ENCODE measurements at regions not wholly inside any gene's neighbourhood (a gene's known extent, or its start where the extent isn't known, plus 50 kb on each side); places are given as distances from the start of the nearest gene placed in this dataset.
"Not testable (repeated sequence)": the region's sequence is repeated elsewhere in the genome, so short reads cannot be mapped to it uniquely, and the experiment has no call there.

GRCh38 chr6:67811239-67812037 lies 823.6 kb upstream of the ADGRB3 start:
- Histone ChIP-seq H3K4me1 (ENCODE audit: low read length) (no peaks in the 10 kb centered on the region), H3K9ac (ENCODE audit: low read length) (no peak overlapping the region), H4K20me1 (ENCODE audit: insufficient read depth, low read depth, low read length) (no peaks in the 10 kb centered on the region), H3K9me2 (replicated peaks; ENCODE audit: insufficient read depth, low read length) (no peaks in the 10 kb centered on the region), H2AFZ (ENCODE audit: low read length) (no peak overlapping the region), H3K4me3 (ENCODE audit: low read length) (no peak overlapping the region), H3K4me2 (ENCODE audit: low read depth, low read length, poor library complexity, severe bottlenecking) (no peak overlapping the region), H3K79me2 (ENCODE audit: low read length) (no peaks in the 10 kb centered on the region), H3K36me3 (ENCODE audit: insufficient read depth, low read length) (no peaks in the 10 kb centered on the region), H3K27ac (ENCODE audit: low read length) (no peak overlapping the region), H3K9me3 (ENCODE audit: low read length) (peaks cover 23% of the 10 kb centered on the region), H3K27me3 (ENCODE audit: low read length) (no peaks in the 10 kb centered on the region)
- DNase-seq: no peak

- not testable (repeated sequence) for DNase-seq; H3K9ac ChIP-seq (ENCODE audit: low read length)
Observed at GRCh38 chr6:67804808-67805207, 830.3 kb upstream of the ADGRB3 start.

GRCh38 chr6:67802771-67803170 lies 832.3 kb upstream of the ADGRB3 start:
- no peak overlapping the region for H3K4me3 ChIP-seq (ENCODE audit: low read length)
- DNase-seq: no peak
- no peak overlapping the region for H3K9ac ChIP-seq (ENCODE audit: low read length)
- no peaks in the 10 kb centered on the region for H3K4me1 ChIP-seq (ENCODE audit: low read length)
- no peaks in the 10 kb centered on the region for H3K27me3 ChIP-seq (ENCODE audit: low read length)
- no peak overlapping the region for H3K4me2 ChIP-seq (ENCODE audit: low read depth, low read length, poor library complexity, severe bottlenecking)
- no peaks in the 10 kb centered on the region for H3K79me2 ChIP-seq (ENCODE audit: low read length)
- peaks cover 15% of the 10 kb centered on the region for H3K9me3 ChIP-seq (ENCODE audit: low read length)
- H2AFZ ChIP-seq (ENCODE audit: low read length): no peak overlapping the region
- no peak overlapping the region for H3K27ac ChIP-seq (ENCODE audit: low read length)
- H3K9me2 ChIP-seq (replicated peaks; ENCODE audit: insufficient read depth, low read length): no peaks in the 10 kb centered on the region
- H4K20me1 ChIP-seq (ENCODE audit: insufficient read depth, low read depth, low read length): no peaks in the 10 kb centered on the region
- no peaks in the 10 kb centered on the region for H3K36me3 ChIP-seq (ENCODE audit: insufficient read depth, low read length)

More at GRCh38 chr6:67804808-67805207, 830.3 kb upstream of the ADGRB3 start:
- H3K9me3 ChIP-seq (ENCODE audit: low read length): peaks cover 15% of the 10 kb centered on the region
- H3K4me3 ChIP-seq (ENCODE audit: low read length); H3K79me2 ChIP-seq (ENCODE audit: low read length); H3K4me2 ChIP-seq (ENCODE audit: low read depth, low read length, poor library complexity, severe bottlenecking); H3K27ac ChIP-seq (ENCODE audit: low read length); H3K9me2 ChIP-seq (replicated peaks; ENCODE audit: insufficient read depth, low read length); H3K27me3 ChIP-seq (ENCODE audit: low read length); H3K4me1 ChIP-seq (ENCODE audit: low read length); H4K20me1 ChIP-seq (ENCODE audit: insufficient read depth, low read depth, low read length); H2AFZ ChIP-seq (ENCODE audit: low read length); H3K36me3 ChIP-seq (ENCODE audit: insufficient read depth, low read length): not testable (repeated sequence)

- Histone ChIP-seq H2AFZ (ENCODE audit: low read length) (peak overlapping the region; percentile 57), H4K20me1 (ENCODE audit: insufficient read depth, low read depth, low read length) (no peaks in the 10 kb centered on the region), H3K9me2 (replicated peaks; ENCODE audit: insufficient read depth, low read length) (0 out of 2 replicates have a peak, but pooled peaks cover 2% of the 10 kb centered on the region), H3K27ac (ENCODE audit: low read length) (no peak overlapping the region), H3K27me3 (ENCODE audit: low read length) (no peaks in the 10 kb centered on the region), H3K36me3 (ENCODE audit: insufficient read depth, low read length) (no peaks in the 10 kb centered on the region), H3K4me3 (ENCODE audit: low read length) (no peak overlapping the region), H3K9ac (ENCODE audit: low read length) (no peak overlapping the region), H3K79me2 (ENCODE audit: low read length) (no peaks in the 10 kb centered on the region), H3K4me1 (ENCODE audit: low read length) (no peaks in the 10 kb centered on the region), H3K4me2 (ENCODE audit: low read depth, low read length, poor library complexity, severe bottlenecking) (no peak overlapping the region), H3K9me3 (ENCODE audit: low read length) (no peaks in the 10 kb centered on the region)
- no peak for DNase-seq
Observed at GRCh38 chr6:67792996-67793395, 842.1 kb upstream of the ADGRB3 start.

GRCh38 chr6:67790569-67790968 lies 844.5 kb upstream of the ADGRB3 start:
- Histone ChIP-seq H3K4me2 (ENCODE audit: low read depth, low read length, poor library complexity, severe bottlenecking) (no peak overlapping the region), H3K4me1 (ENCODE audit: low read length) (no peaks in the 10 kb centered on the region), H3K79me2 (ENCODE audit: low read length) (no peaks in the 10 kb centered on the region), H3K9me3 (ENCODE audit: low read length) (no peaks in the 10 kb centered on the region), H3K9ac (ENCODE audit: low read length) (no peak overlapping the region), H3K36me3 (ENCODE audit: insufficient read depth, low read length) (no peaks in the 10 kb centered on the region), H3K27ac (ENCODE audit: low read length) (no peak overlapping the region), H3K27me3 (ENCODE audit: low read length) (no peaks in the 10 kb centered on the region), H4K20me1 (ENCODE audit: insufficient read depth, low read depth, low read length) (no peaks in the 10 kb centered on the region), H2AFZ (ENCODE audit: low read length) (peak overlapping the region; percentile 61; the same call in 1 of the 2 replicates), H3K4me3 (ENCODE audit: low read length) (no peak overlapping the region), H3K9me2 (replicated peaks; ENCODE audit: insufficient read depth, low read length) (0 out of 2 replicates have a peak, but pooled peaks cover 2% of the 10 kb centered on the region)
- DNase-seq: no peak

- not testable (repeated sequence) for H4K20me1 ChIP-seq (ENCODE audit: insufficient read depth, low read depth, low read length); H3K9me2 ChIP-seq (replicated peaks; ENCODE audit: insufficient read depth, low read length); H3K36me3 ChIP-seq (ENCODE audit: insufficient read depth, low read length); H3K9ac ChIP-seq (ENCODE audit: low read length); H2AFZ ChIP-seq (ENCODE audit: low read length); H3K79me2 ChIP-seq (ENCODE audit: low read length); H3K4me1 ChIP-seq (ENCODE audit: low read length); H3K27me3 ChIP-seq (ENCODE audit: low read length); H3K4me2 ChIP-seq (ENCODE audit: low read depth, low read length, poor library complexity, severe bottlenecking); H3K9me3 ChIP-seq (ENCODE audit: low read length); H3K4me3 ChIP-seq (ENCODE audit: low read length); DNase-seq; H3K27ac ChIP-seq (ENCODE audit: low read length)
Observed at GRCh38 chr6:67787119-67787518, 848.0 kb upstream of the ADGRB3 start.

GRCh38 chr6:67779876-67780275 lies 855.2 kb upstream of the ADGRB3 start:
- no peak for DNase-seq
- Histone ChIP-seq H4K20me1 (ENCODE audit: insufficient read depth, low read depth, low read length) (no peaks in the 10 kb centered on the region), H3K79me2 (ENCODE audit: low read length) (no peaks in the 10 kb centered on the region), H3K9me3 (ENCODE audit: low read length) (no peaks in the 10 kb centered on the region), H3K9ac (ENCODE audit: low read length) (no peak overlapping the region), H3K27me3 (ENCODE audit: low read length) (no peaks in the 10 kb centered on the region), H3K4me1 (ENCODE audit: low read length) (peaks cover 6% of the 10 kb centered on the region; the same call in 1 of the 2 replicates), H3K27ac (ENCODE audit: low read length) (no peak overlapping the region), H3K9me2 (replicated peaks; ENCODE audit: insufficient read depth, low read length) (no peaks in the 10 kb centered on the region), H3K4me2 (ENCODE audit: low read depth, low read length, poor library complexity, severe bottlenecking) (no peak overlapping the region), H2AFZ (ENCODE audit: low read length) (peak overlapping the region; percentile 55), H3K36me3 (ENCODE audit: insufficient read depth, low read length) (no peaks in the 10 kb centered on the region), H3K4me3 (ENCODE audit: low read length) (no peak overlapping the region)

- Histone ChIP-seq H3K4me1 (ENCODE audit: low read length) (no peaks in the 10 kb centered on the region), H3K27ac (ENCODE audit: low read length) (no peak overlapping the region), H4K20me1 (ENCODE audit: insufficient read depth, low read depth, low read length) (no peaks in the 10 kb centered on the region), H3K9ac (ENCODE audit: low read length) (no peak overlapping the region), H2AFZ (ENCODE audit: low read length) (peak overlapping the region; percentile 47), H3K9me2 (replicated peaks; ENCODE audit: insufficient read depth, low read length) (no peaks in the 10 kb centered on the region), H3K9me3 (ENCODE audit: low read length) (no peaks in the 10 kb centered on the region), H3K4me3 (ENCODE audit: low read length) (no peak overlapping the region), H3K4me2 (ENCODE audit: low read depth, low read length, poor library complexity, severe bottlenecking) (no peak overlapping the region), H3K36me3 (ENCODE audit: insufficient read depth, low read length) (no peaks in the 10 kb centered on the region), H3K27me3 (ENCODE audit: low read length) (no peaks in the 10 kb centered on the region), H3K79me2 (ENCODE audit: low read length) (no peaks in the 10 kb centered on the region)
- no peak for DNase-seq
Observed at GRCh38 chr6:67775333-67775732, 859.7 kb upstream of the ADGRB3 start.

Measured in Karpas-422 (cell line).